HG02610 (cell line): ENCODE measurements at regions not wholly inside any gene's neighbourhood (a gene's known extent, or its start where the extent isn't known, plus 50 kb on each side); places are given as distances from the start of the nearest gene placed in this dataset.
"Not testable (repeated sequence)": the region's sequence is repeated elsewhere in the genome, so short reads cannot be mapped to it uniquely, and the experiment has no call there.

ENCODE experiments used
- ATAC-seq: cut with Tn5 transposase; IDR thresholded peaks from one replicate; pipeline ENCODE4 v1.9.1; 2021; ENCODE audit warnings: mild to moderate bottlenecking, moderate library complexity; ENCODE audit not compliant: unreplicated experiment

GRCh38 chr5:39534690-39535089 lies 109.9 kb upstream of the DAB2 start:
- no peak for ATAC-seq

DNA sequence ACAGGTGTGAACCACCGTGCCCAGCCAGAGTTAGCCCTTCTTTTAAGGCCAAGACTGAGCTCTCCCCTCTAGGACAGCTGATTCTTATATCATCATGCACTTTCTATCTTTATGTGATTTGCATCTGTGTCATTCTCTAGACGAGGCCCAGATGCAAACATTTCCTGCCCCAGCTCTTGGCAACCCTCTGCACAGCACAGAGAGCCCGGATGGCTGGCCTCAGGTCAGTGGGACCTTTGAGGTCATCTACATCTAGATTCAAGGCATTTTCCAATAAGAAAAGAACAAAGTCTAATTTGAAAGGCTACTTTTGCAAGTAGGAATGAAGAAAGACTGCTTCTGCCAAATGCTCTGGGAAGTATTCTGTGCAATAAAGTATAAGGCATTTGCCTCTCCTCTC lies 109.0 kb upstream of the DAB2 start:
- no peak for ATAC-seq

DNA sequence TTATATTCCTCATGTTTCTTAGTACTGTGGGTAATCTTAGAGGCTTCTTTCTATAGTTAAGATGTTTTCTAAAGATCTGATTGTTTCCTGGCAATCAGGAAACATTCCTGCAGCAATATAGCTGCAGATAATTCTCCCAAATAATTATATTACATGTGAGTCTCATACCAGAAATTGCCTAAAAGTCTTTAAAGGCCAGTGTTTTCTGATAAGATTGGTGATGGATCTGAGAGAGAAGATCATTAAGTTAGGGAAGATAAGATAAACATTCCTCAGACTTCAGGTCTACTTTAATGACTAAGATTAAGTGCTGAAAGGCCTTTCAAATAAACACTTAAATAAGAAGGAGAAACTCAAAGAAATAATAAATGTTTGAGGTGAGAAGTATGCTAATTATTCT lies 107.7 kb upstream of the DAB2 start:
- ATAC-seq = no peak

DNA sequence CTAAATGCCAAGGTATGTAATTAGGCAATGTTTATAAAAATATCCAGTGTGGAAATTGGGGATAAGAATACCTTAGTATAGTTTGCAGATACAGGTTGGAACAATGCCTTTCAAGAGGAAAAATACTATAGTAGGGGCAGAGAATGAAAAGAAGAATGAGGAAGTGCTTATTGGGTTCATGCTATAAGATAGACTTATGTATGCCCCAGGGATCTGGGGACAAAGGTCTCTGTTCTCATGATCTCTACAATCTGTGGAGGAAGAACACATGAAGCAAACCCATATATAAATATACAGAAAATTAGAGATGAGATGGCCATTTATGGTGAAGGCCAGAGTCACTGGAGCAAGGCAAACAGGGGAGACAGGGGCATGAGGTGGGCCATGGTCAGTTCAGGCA lies 106.5 kb upstream of the DAB2 start:
- no peak for ATAC-seq

DNA sequence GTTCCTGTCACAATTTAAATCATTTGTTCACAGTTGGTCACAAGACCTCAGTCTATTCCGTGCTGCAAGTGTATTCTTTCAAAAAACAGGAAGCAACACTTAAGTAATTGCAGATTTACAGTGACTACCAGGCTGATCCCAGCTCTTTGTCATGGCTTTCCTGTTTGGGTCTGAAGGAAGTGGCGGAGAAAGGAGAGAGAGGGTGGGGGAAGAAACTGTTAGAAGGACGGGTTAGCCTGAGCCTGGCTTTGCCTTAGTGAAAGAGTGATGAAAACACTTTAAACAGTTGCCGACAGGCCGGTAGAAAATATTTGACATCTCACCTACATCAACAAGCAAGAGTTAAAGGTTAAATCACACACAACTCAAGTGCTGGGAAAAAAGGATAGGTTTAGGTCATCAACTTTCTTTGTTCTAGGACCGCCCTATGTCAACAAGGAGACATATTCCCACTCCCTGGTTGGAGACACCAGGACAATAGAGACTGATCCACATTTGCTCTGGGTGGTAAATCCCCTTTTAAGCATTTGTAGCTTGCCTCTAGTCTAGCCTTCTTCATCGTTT lies 102.2 kb upstream of the DAB2 start:
- ATAC-seq = no peak

DNA sequence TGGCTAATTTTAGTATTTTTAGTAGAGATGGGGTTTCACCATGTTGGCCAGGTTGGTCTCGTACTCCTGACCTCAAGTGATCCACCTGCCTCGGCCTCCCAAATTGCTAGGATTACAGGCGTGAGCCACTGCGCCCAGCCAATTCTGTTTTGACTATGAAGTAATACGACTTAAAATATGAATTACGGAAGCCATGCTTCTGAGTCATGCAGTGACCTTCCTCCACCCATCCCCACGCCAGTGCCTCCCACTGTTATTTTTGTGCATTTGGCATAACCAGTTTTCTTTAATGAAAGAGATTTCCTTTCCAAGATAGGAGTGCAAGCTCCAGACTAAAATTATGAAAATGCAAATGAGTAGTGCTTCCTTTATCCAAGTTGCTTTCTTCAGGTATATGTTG lies 101.0 kb upstream of the DAB2 start:
- not testable (repeated sequence) for ATAC-seq

- no peak for ATAC-seq
Observed at GRCh38 chr5:39525271-39525670, 100.5 kb upstream of the DAB2 start.

GRCh38 chr5:39523821-39524220 lies 99.0 kb upstream of the DAB2 start:
- ATAC-seq = no peak

DNA sequence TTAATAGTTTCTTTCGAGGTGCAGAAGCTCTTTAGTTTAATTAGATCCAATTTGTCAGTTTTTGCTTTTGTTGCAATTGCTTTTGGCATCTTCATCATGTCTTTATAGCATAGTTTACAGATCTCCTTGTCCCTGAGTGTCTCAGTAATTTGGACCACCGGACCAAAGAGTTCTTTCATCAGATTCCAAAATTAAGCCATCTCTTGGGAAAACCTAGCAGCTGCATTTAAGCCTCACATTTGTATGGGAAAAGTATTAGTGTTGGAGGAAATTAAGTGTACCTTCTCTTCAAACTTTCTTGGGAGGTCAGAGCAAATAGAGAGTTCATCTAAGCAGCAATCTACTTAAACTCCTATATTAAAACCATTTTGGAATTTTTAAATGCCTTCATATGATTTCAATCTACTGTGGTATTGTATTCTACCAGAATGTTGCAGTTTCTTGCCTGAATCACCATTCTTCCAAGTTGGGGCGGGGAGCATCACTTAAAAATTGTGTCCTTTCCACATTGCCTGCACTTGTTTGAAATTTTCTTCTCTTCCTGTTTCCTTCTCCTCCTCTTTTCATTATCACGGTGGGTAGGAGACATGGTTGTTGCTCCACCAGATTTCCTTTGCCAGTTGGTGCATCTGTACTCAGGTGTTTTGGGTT lies 97.3 kb upstream of the DAB2 start:
- ATAC-seq = no peak

GRCh38 chr5:39521098-39521860 lies 96.5 kb upstream of the DAB2 start:
- no peak for ATAC-seq

- ATAC-seq = no peak
Observed at GRCh38 chr5:39520232-39520572, 95.4 kb upstream of the DAB2 start.

- ATAC-seq = no peak
Observed at GRCh38 chr5:39519566-39520231, 94.9 kb upstream of the DAB2 start.

DNA sequence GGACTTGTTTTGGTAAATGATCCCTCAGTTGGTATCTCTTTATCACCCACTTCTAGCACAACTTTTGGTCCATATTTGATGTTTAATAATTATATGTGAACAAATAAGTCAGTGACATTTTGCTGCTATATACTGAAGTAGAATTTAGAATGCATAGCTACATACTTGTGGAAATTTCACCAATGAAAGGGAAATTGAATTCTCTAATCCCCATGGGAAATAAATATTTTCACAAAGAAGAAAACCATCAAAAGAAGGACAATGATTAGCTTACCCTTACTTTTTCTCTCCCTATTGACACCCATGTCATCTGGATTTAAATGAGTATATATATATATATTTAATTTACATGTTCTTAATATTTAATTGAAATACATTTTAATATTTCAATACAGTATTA lies 94.3 kb upstream of the DAB2 start:
- no peak for ATAC-seq

DNA sequence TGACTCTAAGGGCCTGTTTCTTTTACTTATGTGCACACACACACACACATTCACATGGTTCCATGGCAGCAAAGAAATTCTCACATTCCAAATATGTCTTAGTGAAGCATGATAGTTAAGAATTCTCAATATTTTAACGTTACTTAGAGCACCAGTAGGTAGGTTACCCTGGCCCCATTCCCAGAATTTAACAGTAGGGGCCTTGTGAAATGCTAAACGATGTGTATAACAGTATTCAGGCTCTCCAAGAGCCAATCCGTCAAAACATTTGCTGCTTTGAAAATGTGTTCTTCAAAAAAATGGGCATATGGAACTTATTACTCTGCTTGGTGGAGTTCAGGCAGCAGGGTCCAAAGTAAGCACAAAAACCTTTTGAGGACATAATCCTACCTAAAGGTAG lies 93.7 kb upstream of the DAB2 start:
- no peak for ATAC-seq

DNA sequence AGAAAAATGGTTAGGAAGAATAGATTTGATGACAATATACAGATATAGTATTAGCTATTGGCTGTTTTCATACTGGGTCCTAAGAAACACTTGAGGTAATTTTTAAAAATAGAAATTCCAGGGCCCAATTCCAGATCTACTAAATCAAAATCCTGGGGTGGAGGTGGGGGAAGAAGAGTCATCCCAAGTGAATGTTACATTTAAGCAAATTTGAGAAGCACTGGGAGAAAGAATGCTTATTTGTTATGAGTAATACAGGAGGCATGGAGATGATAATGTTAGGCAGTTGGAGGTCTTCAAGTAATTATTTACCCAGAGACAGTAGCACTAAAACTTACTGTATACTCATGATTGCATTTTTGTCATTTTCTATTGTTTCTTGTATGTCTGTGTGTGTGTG lies 93.0 kb upstream of the DAB2 start:
- no peak for ATAC-seq

DNA sequence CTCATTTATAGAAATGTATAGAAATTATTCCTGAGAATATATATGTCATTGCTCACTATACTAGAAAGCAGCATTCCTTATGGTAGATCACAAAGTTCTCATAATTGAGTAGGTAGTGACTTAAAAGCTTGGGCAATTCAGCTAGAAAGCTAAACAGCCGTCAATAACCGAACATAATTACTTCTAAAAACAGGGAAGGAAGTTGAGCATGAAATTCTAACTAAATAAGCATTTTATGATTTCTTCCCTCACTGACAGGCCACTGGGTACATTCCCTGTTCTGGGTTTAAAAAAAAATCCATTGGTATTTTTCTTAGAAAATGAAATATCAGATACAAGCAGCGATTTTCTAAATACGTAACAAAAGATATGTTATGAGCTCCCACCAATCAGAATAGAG lies 91.1 kb upstream of the DAB2 start:
- no peak for ATAC-seq

DNA sequence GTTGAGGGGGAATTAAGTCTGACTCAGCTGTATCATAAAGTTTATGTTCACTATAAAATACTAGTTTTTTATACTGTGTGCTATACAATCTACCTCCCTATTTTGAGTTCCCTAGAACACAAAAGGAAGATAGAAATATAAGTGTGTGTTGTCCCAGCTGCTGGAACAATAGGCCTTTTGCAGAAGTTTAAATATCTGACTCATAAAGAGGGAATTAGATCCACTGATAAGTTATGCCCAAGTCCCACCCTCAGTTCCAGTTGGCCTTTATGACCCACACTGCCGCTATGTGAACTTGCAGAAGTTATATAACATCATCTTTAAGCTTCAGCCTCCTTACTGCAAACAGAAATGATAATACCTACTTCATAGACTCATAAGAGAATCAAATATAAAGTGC lies 88.5 kb upstream of the DAB2 start:
- no peak for ATAC-seq

DNA sequence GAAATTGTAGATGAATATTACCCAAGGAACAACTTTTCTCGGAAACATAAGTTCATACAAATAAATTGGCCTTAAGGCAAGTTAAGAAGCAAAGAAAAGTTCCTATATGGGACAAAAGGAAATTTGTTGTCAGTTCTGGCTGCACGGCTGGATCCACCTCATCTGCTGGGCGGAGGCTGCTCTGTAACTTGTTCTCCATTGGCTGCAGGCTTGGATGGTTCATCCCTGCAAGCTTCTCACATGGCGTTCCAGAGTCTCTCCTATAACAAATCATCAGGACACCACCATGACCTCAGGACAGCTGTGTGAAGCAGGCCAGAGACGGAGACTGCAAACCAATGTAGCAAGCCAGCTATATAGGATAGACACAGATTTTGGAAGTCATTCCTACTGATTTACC lies 81.4 kb upstream of the DAB2 start:
- no peak for ATAC-seq

GRCh38 chr5:39505791-39506190 lies 81.0 kb upstream of the DAB2 start:
- no peak for ATAC-seq

GRCh38 chr5:39505363-39505762 lies 80.6 kb upstream of the DAB2 start:
- no peak for ATAC-seq

DNA sequence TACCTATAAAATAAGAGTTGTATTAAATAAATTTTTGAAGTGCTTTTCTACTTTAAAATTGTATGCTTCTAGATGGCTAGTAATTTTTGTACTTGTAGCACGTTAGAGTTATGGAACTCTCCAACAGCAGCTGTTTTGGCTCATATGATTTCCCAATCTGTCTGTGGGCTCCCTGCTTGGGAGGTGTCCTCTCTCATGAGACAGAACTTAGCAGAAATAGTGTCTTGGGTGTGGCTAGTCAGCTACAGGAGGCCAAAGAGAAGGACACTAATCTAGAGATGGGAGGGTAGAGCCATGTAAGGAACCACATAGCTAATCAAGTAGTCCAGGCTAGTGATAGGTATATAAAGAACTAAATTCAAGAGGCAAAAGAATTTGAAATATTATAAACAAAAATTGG lies 78.4 kb upstream of the DAB2 start:
- no peak for ATAC-seq

DNA sequence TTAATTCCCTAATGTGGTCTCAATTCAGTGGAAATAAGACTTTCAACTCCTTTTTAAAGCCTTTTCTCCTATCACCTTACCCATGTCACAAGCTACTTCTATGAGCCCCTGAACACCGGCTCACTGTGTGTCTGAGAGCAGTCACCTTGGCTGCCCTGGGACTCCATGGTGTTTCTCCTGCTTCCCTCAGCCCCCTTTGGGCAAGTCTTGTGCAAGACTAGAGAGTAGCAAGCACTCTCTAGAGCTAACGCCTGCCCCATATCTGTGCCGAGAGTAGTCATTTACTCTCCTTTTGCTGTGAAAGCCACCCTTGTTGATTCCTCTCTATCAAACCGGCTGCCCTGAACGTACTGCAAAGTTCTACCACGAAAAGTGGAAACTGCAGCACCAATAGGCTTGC lies 77.9 kb upstream of the DAB2 start:
- no peak for ATAC-seq
